HG03135 (cell line): ENCODE measurements at regions not wholly inside any gene's neighbourhood (a gene's known extent, or its start where the extent isn't known, plus 50 kb on each side); places are given as distances from the start of the nearest gene placed in this dataset.
"Not testable (repeated sequence)": the region's sequence is repeated elsewhere in the genome, so short reads cannot be mapped to it uniquely, and the experiment has no call there.

Source experiments
- ATAC-seq: cut with Tn5 transposase; IDR thresholded peaks from one replicate; pipeline ENCODE4 v1.9.1; 2021; ENCODE audit warnings: mild to moderate bottlenecking, moderate library complexity; ENCODE audit not compliant: unreplicated experiment

DNA sequence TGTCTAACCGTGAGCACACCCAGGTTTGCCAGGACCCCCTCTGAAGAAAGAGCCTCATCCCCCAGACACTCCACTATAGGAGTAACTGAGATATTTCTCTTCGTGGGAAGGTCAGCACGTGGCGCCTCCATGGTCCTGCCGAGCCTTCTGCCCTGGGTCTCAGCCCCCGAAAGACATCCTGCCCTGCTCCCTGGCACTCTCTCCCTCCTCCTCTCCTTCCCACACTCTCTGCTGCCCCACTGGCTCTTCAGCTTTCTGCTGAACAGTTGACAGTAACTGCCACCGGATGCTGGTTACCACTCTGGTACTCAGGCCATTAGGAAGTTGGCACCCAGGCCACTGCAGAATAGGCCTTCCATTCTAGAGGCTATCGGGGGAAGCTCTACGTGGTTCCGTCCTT lies 185.2 kb downstream of the UACA start:
- no peak for ATAC-seq

DNA sequence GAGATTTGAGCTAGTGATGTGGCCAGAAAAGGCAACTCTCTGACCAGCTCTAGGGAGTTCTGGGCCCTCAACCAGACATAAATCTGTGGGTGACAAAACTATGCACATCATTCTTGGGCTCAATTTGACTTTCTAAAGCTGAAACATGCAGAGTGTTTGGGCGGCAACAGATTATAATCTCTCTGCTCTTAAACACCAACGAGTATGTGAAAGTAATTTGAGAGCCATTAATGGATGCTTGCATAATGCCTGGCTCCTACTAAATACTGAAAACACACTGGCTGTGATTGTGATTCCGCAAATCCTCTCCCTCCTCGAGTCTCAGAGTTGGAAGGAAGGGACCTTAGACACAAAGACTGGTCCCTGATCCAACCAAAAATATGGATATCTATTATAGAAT lies 186.7 kb downstream of the UACA start:
- no peak for ATAC-seq

GRCh38 chr15:70576276-70576675 lies 187.1 kb downstream of the UACA start:
- ATAC-seq = no peak

GRCh38 chr15:70575231-70576226 lies 187.8 kb downstream of the UACA start:
- ATAC-seq = no peak

DNA sequence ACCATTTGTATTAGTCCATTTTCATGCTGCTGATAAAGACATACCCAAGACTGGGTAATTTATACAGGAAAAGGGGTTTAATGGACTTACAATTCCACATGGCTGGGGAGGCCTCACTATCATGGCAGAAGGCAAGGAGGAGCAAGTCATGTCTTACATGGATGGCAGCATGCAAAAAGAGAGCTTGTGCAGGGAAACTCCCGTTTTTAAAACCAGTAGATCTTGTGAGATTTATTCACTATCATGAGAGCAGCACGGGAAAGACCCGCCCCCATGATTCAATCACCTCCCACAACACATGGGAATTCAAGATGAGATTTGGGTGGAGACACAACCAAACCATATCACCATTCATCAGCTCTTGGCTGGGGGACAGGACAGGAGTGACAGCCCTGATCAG lies 189.0 kb downstream of the UACA start:
- not testable (repeated sequence) for ATAC-seq

DNA sequence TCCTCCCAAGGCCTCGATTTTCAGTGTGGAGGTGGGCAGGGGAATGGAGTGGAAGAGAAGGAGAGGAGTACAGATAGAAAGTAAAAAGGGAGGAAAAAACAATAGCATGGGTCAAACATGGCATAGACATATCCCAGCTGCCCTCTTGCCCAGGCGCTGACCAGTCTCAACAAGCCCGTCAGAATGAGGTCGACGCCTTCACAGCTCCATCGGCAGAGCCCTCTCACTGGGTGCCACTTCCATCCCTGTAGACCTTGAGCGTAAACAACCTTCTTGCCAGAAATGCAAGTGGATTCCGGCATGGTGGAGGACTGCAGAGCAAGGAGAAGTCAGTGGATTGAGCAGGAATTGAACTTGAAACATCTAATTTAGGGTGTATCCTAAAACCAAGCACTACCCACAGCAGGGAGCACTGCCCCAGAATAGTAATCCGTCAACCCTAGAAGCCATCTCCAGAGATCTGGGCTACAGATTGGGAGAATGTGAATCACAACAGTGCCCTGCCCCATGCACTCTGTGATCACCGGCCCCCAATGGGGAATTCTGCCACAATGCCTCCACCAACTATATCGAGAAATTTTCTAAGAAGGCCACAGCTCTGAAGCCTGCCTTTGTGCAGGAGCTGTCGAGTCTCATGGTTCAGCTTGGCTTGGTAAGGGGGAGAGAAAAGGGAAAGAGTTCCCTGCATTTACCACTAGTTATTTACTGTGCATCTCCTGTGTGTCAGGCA lies 190.1 kb downstream of the UACA start:
- no peak for ATAC-seq

- no peak for ATAC-seq
Measured at GRCh38 chr15:70569714-70570231, 193.6 kb downstream of the UACA start.

- ATAC-seq = no peak
Measured at GRCh38 chr15:70569091-70569713, 194.2 kb downstream of the UACA start.

DNA sequence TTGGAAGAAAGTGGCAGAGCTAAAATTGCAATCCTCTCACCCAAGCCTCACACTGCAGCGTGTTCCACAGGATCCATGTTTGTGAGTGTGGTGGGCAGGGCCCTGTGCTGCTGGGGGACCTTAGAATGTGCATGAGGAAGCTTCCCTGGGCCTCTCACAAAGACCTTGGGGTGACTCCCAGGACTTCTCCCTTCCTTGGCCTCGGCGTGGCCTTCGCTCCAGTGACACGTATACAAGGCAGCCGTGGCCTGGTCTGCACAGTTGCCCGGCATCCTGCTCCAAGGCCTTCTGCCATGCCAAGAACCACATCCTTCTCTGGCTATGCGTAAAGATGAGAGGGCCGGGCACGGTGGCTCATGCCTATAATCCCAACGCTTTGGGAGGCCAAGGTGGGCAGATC lies 196.4 kb downstream of the UACA start:
- ATAC-seq = no peak

DNA sequence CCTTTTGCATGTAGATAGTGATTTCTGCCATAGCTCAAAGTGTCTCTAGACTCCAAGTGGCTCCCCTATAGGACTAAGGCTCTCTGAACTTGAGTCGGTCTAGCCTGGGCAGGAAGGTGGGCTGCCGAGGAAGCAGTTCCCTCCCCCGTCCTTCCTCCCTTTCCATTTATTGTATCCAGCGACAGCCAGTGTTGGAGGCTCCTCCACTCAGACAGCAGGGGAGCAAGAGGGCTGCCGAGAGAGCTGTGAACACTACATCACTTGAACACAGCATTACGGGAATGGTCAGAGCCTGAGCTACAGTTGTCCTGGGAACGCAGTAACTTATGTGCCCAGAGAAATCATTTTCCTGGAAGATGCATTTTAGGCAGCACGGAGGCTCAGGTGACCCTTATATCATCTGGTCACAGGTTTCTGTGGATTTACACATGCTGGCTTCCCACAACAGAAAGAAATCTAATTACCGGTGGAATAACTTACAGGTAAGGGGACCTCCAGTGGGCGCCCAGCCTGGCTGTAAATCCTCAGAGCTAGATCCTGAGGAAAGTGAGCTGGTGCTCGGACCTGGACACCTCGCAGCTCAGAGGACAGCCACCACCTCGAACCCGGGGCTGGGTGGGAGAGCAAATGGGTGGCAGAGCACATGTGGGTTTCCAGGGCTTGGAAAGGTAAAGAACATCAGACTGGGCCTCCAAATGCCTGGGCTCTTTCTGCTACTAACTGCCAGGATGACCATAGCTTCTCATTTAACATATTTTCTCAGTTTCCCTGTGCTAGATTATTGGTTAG lies 197.1 kb downstream of the UACA start:
- no peak for ATAC-seq

DNA sequence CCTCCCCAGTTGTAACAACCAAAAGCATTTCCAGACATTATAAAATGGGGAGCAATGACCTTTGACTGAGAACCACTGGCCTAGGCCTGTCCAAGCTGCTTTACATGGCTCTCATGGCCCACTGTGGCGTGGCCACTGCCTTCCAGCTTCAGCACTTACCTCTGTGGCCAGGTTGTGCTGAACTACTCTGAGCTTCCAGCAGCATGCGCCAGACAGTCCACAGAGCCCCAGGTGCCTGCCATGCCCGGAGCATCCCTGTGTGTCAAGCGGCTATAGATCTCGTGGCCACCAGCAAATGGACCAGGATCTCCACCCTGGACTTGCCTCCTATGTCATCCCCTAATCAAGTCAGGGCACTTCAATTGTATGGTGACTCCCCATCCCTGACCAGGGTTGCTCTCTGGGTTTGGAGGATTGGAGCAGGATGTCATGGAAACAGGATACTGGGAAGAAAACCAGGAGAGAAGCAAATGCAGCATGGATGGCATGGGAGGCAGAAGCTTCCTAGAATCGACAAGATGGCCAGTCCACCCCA lies 199.7 kb downstream of the UACA start:
- no peak for ATAC-seq

GRCh38 chr15:70562906-70563305 lies 200.5 kb downstream of the UACA start:
- no peak for ATAC-seq

- no peak for ATAC-seq
Measured at GRCh38 chr15:70561885-70562284, 201.5 kb downstream of the UACA start.

DNA sequence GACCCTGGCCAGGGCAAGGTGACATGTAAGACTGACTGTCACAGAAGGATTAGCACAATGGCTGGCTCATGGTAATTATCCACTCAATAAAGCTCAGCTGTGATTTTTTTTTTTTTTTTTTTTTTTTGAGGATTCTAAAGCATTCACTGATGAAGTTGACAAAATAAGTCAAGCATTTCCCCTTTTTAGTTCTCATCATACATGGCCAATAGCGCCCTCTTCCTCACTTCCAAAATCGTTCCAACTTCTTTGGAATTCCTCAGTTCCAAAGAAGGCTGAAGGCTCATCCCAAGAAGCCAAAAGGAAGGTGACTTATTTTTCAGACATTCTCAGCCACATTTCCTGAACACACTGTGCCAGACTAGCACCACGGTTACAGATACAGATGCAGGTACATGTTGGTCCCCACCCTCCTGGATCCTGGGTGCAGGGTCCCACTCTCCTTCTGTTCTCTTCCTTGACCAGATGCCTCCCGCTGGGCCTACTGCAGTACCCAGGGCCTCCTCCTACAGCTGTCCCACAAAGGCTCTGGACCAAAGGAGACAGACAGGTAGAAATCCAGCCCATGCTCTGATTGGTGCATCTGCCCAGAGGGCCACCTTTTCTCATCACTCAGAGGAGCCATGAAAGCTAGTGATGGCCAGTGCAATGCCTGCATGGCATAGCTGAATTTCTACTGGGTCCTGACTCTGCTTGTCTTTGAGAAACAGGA lies 202.6 kb downstream of the UACA start:
- ATAC-seq = no peak

- no peak for ATAC-seq
Measured at GRCh38 chr15:70559265-70560239, 203.8 kb downstream of the UACA start.

DNA sequence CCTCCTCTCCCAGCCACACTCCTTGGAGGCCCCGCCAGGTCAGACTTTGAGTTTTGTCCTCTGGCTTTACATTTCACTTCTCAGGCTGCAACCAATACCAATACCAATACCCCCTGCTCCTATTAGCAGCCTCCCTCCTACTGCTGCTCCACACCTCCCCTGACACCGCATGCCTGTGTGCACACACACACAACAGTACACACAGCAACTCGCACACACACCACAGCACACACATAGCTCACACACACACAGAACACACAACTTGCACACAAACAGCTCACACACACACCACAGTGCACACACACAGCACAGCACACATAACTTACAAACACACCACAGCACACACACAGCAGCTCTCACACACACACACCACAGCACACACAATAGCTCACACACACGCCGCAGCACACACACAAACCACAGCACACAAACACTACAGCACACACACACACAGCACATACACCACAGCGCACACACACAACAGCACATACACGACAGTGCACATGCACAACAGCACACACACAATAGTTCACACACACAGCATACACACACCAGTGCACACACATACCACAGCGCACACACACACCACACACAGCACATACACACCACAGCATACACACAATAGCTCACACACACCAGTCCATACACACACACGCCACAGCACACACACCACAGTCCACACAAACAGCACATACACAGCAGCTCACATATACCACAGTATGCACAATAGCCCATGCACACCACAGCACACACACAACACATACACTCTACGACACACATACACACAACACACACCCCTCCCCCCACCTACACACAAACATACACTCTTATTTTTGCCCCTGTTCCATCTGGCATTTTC lies 204.7 kb downstream of the UACA start:
- no peak for ATAC-seq

DNA sequence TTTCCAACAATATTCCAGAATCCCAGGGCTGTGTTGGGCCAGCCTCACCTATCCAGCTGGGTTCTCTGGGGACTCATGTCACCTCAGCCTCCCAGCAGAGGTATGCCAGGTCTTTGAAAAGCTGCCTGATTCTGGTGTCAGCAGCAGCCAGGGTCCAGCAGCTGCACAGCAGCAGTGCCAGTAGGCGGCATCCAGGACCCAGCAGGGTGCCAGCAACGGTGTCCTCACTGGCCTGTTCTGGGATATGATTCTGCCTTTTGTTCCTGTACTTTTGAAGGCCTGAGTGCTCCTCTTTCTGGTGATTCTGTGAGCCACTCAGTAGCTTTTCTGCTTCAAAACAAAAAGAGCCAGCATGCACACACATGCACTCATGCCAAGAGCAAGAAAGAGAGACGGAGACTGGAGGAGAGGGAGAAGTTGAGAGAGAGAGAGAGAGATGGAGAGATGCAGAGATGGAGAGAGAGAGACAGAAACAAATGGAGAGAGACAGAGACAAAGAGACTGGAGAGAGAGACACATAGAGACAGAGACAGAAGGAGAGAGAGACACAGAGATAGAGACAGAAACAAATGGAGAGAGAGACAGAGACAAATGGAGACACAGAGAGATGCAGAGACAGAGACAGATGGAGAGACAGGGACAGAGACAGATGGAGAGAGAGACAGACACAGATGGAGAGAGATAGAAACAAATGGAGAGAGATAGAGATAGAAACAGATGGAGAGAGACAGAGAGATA lies 205.7 kb downstream of the UACA start:
- no peak for ATAC-seq
